ENCODE measurements at regions not wholly inside any gene's neighbourhood (a gene's known extent, or its start where the extent isn't known, plus 50 kb on each side); places are given as distances from the start of the nearest gene placed in this dataset.

DNA sequence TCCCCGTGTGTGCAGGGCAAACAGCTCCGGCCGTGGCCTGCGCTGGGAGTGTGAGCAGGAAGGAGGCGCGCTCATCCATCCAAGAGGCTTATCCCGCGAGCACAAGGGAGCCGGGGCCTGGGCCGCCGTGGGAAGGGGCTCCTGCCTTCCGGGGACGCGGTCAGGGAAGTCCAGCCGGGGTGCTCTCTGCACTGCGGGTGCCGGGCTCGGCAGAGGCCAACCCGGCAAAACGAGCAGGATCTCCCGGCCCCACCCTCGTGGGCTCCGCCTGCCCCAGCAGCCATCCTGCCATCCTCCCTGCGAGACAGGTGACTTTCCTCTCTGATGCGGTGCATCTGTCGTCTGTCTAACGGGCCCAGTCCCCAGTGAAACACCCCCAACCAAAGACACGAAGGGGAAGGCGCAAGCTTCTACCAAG, 244.2 kb downstream of the AUH start (continued):
- TF ChIP-seq, protein P1, sequence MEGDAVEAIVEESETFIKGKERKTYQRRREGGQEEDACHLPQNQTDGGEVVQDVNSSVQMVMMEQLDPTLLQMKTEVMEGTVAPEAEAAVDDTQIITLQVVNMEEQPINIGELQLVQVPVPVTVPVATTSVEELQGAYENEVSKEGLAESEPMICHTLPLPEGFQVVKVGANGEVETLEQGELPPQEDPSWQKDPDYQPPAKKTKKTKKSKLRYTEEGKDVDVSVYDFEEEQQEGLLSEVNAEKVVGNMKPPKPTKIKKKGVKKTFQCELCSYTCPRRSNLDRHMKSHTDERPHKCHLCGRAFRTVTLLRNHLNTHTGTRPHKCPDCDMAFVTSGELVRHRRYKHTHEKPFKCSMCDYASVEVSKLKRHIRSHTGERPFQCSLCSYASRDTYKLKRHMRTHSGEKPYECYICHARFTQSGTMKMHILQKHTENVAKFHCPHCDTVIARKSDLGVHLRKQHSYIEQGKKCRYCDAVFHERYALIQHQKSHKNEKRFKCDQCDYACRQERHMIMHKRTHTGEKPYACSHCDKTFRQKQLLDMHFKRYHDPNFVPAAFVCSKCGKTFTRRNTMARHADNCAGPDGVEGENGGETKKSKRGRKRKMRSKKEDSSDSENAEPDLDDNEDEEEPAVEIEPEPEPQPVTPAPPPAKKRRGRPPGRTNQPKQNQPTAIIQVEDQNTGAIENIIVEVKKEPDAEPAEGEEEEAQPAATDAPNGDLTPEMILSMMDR (IDR thresholded peaks at IDR 0.05; ENCODE audit: control extremely low read depth in 1 of 3, insufficient read depth in 1 of 3, low read depth in 1 of 3, low read length in 3 of 3): no peak
